HepG2 (cell line): ENCODE measurements at regions not wholly inside any gene's neighbourhood (a gene's known extent, or its start where the extent isn't known, plus 50 kb on each side); places are given as distances from the start of the nearest gene placed in this dataset.

Experiments
- ATAC-seq: fragments of 200-7000 bp; cut with Tn5 transposase; 3 replicates; pipeline ENCODE4 v1.9.1; 2020; ENCODE audit warnings: mild to moderate bottlenecking, moderate library complexity
- BruUV-seq: library from RNA; stranded (reverse); fragments of 400-500 nt; replicated peaks from 2 replicates; lab custom pipeline; 2021; lab: Mats Ljungman, UMichigan
- CTCF ChIA-PET: fragments of 300-600 bp; formaldehyde crosslinking; extraction: SDS; loops from one replicate; lab custom pipeline; 2021; ENCODE audit warnings: low total read pairs, inconsistent platforms, low intra/inter-chr PET ratio; lab: Yijun Ruan, JAX
- POLR2A ChIA-PET: fragments of 350-600 bp; sonication (Branson Sonifier 250); formaldehyde crosslinking; loops from one replicate; lab custom pipeline; 2020; ENCODE audit warnings: antibody characterized with exemption, inconsistent platforms; lab: Yijun Ruan, JAX
- DNase-seq: peaks from one replicate; pipeline ENCODE4 v3.0.0-alpha.2; 2015; ENCODE audit warnings: low spot score
- FAIRE-seq: peaks from 3 replicates; lab custom pipeline; 2011; peaks lifted over from hg19 to GRCh38; lab: Jason Lieb, UNC
- H2AFZ ChIP-seq: one replicate; pipeline ENCODE4 v1.6.1; 2011; ENCODE audit warnings: low read length, inconsistent platforms
- H3K27ac ChIP-seq: fragments of 300-600 bp; 3 replicates; pipeline ENCODE4 v1.8.0; 2011; ENCODE audit warnings: mixed run types, mild to moderate bottlenecking, mixed read lengths, low read length, inconsistent platforms; ENCODE audit not compliant: insufficient read depth; ENCODE audit errors: extremely low read length
- H3K27me3 ChIP-seq, 2 experiments: fragments of 200-600 bp in 1 of 2; 2 replicates in 1 of 2; 3 replicates in 1 of 2; pipeline versions ENCODE4 v1.6.0 to v1.8.0; 2011; ENCODE audit warnings: low read length in 2 of 2, mild to moderate bottlenecking in 2 of 2, moderate library complexity in 2 of 2, inconsistent platforms in 1 of 2; ENCODE audit not compliant: insufficient read depth in 2 of 2, control insufficient read depth in 1 of 2
- H3K36me3 ChIP-seq, 2 experiments: fragments of 200-600 bp in 1 of 2; replicated peaks in 1 of 2; 2 replicates in 1 of 2; 3 replicates in 1 of 2; pipeline versions ENCODE4 v1.5.1 to v1.8.0; 2011; ENCODE audit warnings: low read length in 2 of 2, inconsistent platforms in 1 of 2; ENCODE audit not compliant: insufficient read depth in 2 of 2, control insufficient read depth in 1 of 2
- H3K4me1 ChIP-seq: 2 replicates; pipeline ENCODE4 v1.5.1; 2012; ENCODE audit warnings: low read length, inconsistent platforms; ENCODE audit not compliant: insufficient read depth
- H3K4me2 ChIP-seq: 2 replicates; pipeline ENCODE4 v1.6.0; 2011; ENCODE audit warnings: low read depth, low read length, inconsistent platforms
- H3K4me3 ChIP-seq, 3 experiments: fragments of 200-600 bp in 1 of 3; sonication (generic), shearing (Covaris generic) in 1 of 3; replicated peaks in 1 of 3; 2 replicates each; pipeline ENCODE4 v1.5.1; 2011 to 2016; ENCODE audit warnings: low read length in 3 of 3, inconsistent platforms in 2 of 3, low read depth in 2 of 3, mild to moderate bottlenecking in 2 of 3, control low read depth in 1 of 3, mixed read lengths in 1 of 3; ENCODE audit not compliant: insufficient read depth in 1 of 3
- H3K79me2 ChIP-seq: one replicate; pipeline ENCODE4 v1.6.1; 2011; ENCODE audit warnings: low read length, inconsistent platforms; ENCODE audit not compliant: insufficient read depth
- H3K9ac ChIP-seq: 2 replicates; pipeline ENCODE4 v1.6.0; 2011; ENCODE audit warnings: mild to moderate bottlenecking, low read depth, low read length, inconsistent platforms; ENCODE audit not compliant: insufficient read depth
- H3K9me3 ChIP-seq: 2 replicates; pipeline ENCODE4 v1.5.1; 2012; ENCODE audit warnings: mild to moderate bottlenecking, low read length
- H4K20me1 ChIP-seq: 2 replicates; pipeline ENCODE4 v1.6.0; 2011; ENCODE audit warnings: inconsistent platforms, mild to moderate bottlenecking, low read length, moderate library complexity; ENCODE audit not compliant: insufficient read depth
- BORCS8-MEF2B ChIP-seq: sonication (generic); formaldehyde crosslinking; IDR thresholded peaks from 2 replicates; pipeline ENCODE4 v1.8.0; 2022; ENCODE audit warnings: mild to moderate bottlenecking, missing genetic modification reagents
- DNMT1 ChIP-seq: sonication (generic); formaldehyde crosslinking; IDR thresholded peaks from 2 replicates; pipeline ENCODE4 v1.5.1; 2020; ENCODE audit warnings: mild to moderate bottlenecking, missing genetic modification reagents
- KAT2B ChIP-seq: fragments of 150-350 bp; IDR thresholded peaks from 2 replicates; pipeline ENCODE4 v1.6.1; 2014; ENCODE audit warnings: low read depth, low read length, borderline replicate concordance
- MAFF ChIP-seq: IDR thresholded peaks from 2 replicates; pipeline ENCODE4 v1.6.1; 2011; ENCODE audit warnings: low read depth, low read length, improper control_type of control experiment
- MAFK ChIP-seq, 2 experiments: IDR thresholded peaks in 1 of 2; conservative IDR thresholded peaks in 1 of 2; 2 replicates each; pipeline ENCODE4 v1.6.1; 2011; ENCODE audit warnings: improper control_type of control experiment in 2 of 2, low read length in 2 of 2
- MYNN ChIP-seq: sonication (generic); formaldehyde crosslinking; IDR thresholded peaks from 2 replicates; pipeline ENCODE4 v1.4.0; 2020; ENCODE audit warnings: mild to moderate bottlenecking, low read depth, missing genetic modification reagents
- SAFB2 ChIP-seq: sonication (generic); formaldehyde crosslinking; IDR thresholded peaks from 2 replicates; pipeline ENCODE4 v1.5.1; 2020; ENCODE audit warnings: missing genetic modification reagents, low read depth, mild to moderate bottlenecking, borderline replicate concordance
- SMAD3 ChIP-seq: sonication (generic); formaldehyde crosslinking; IDR thresholded peaks from 2 replicates; pipeline ENCODE4 v1.4.0; 2020; ENCODE audit warnings: missing genetic modification reagents
- ZNF138 ChIP-seq: sonication (generic); formaldehyde crosslinking; IDR thresholded peaks from 2 replicates; pipeline ENCODE4 v1.5.0; 2020; ENCODE audit warnings: mild to moderate bottlenecking, low read depth, missing genetic modification reagents
- ZNF3 ChIP-seq: IDR thresholded peaks from 2 replicates; pipeline ENCODE4 v1.7.0; 2017; ENCODE audit warnings: inconsistent platforms
- ZNF550 ChIP-seq: sonication (generic); formaldehyde crosslinking; IDR thresholded peaks from 2 replicates; pipeline ENCODE4 v1.4.0; 2020; ENCODE audit warnings: mild to moderate bottlenecking, missing genetic modification reagents, borderline replicate concordance
- ZSCAN12 ChIP-seq: sonication (generic); formaldehyde crosslinking; IDR thresholded peaks from 2 replicates; pipeline ENCODE4 v1.9.0; 2021; ENCODE audit warnings: mild to moderate bottlenecking, missing genetic modification reagents
- WGBS: methylation state at CpG from one replicate; pipeline ENCODE4 v1.1.6; 2017; ENCODE audit warnings: low lambda C conversion rate; 5-methylcytosine and 5-hydroxymethylcytosine counted together
- in situ Hi-C: cut with HindIII; loops from 2 replicates; pipeline ENCODE4 v1.10.0; 2017; ENCODE audit warnings: low pct_unique_long_range_greater_than_20kb; ENCODE audit not compliant: extremely low pct_ligation_motif_present
- intact Hi-C: fragments of 100-400 bp; cut with micrococcal nuclease; formaldehyde crosslinking; loops from one replicate; pipeline ENCODE4 v1.10.0; 2022; ENCODE audit not compliant: unreplicated experiment
- TF ChIP-seq, protein P1 (sequence below): sonication (generic); formaldehyde crosslinking; IDR thresholded peaks from 2 replicates; pipeline ENCODE4 v1.5.0; 2020; ENCODE audit warnings: missing genetic modification reagents
- TF ChIP-seq, protein P2 (sequence below), 2 experiments: IDR thresholded peaks; 2 replicates each; pipeline ENCODE4 v1.6.1; 2011 to 2012; ENCODE audit warnings: low read length in 2 of 2, borderline replicate concordance in 1 of 2, low read depth in 1 of 2, mild to moderate bottlenecking in 1 of 2, moderate library complexity in 1 of 2
- TF ChIP-seq, protein P3 (sequence below): sonication (generic); formaldehyde crosslinking; IDR thresholded peaks from 2 replicates; pipeline ENCODE4 v1.4.0; 2020; ENCODE audit warnings: low read depth, mild to moderate bottlenecking, missing genetic modification reagents

DNA sequence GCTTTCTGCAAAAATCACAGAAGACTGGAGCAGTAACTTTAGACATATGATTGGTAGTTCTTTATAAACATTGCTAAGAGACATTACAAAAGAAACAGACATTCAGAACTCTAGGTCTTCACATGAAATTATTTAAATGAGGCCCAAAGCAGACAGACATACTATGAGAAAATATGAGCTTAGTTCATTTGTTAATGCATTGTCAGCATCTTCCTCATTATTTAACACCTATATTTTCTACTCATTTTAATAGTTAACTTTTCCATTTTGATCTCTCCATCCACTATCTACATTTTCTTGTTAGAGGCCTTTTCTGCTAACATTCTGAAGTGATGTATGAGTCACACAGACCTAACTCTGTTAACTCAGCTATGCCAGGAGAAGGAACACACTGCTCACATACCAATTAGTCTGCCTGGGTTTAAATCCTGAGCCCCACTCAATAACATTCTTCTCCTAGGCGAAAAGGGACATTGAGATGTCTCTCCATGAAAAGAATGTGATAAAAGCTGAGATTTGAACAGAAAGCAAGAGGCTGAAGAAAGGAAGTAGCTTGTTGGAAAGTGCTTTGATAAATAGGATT, 400.3 kb upstream of the PKDCC start:
- Histone ChIP-seq H3K9ac (no peak overlapping the region), H3K36me3 (no peaks in the 10 kb centered on the region), H3K27me3 (no peaks in the 10 kb centered on the region), H3K27ac (no peak overlapping the region), H3K4me2 (no peak overlapping the region), H4K20me1 (no peaks in the 10 kb centered on the region), H3K4me3 (no peak overlapping the region), H3K9me3 (no peaks in the 10 kb centered on the region), H2AFZ (no peak overlapping the region), H3K4me1 (no peaks in the 10 kb centered on the region), H3K79me2 (no peaks in the 10 kb centered on the region)
- ChIA-PET CTCF (no interaction called here), POLR2A (no interaction called here)
- no TSS peak for BruUV-seq
- in situ Hi-C loops, result no loop called here
- FAIRE-seq, result no peak
- DNase-seq, result no peak
- 0% methylated on average over 1 of the region's 1 CpG for WGBS
- intact Hi-C loops, result no loop called here
- no peak for ATAC-seq
- TF ChIP-seq ZNF550 (CRISPR knock-in tag) (no peak), KAT2B (no peak), SMAD3 (CRISPR knock-in tag) (no peak), DNMT1 (CRISPR knock-in tag) (no peak), ZNF3 (no peak), MAFF (peak; percentile 56), BORCS8-MEF2B (CRISPR knock-in tag) (no peak), MAFK (conservative IDR thresholded peaks at IDR 0.05 in 1 of 2, IDR thresholded peaks at IDR 0.05 in 1 of 2; ENCODE audit: low read length in 2 of 2) (peak; percentile 69 to 85), SAFB2 (CRISPR knock-in tag) (no peak), MYNN (CRISPR knock-in tag) (no peak), ZSCAN12 (CRISPR knock-in tag) (no peak), ZNF138 (CRISPR knock-in tag) (no peak)
- TF ChIP-seq, protein P1, sequence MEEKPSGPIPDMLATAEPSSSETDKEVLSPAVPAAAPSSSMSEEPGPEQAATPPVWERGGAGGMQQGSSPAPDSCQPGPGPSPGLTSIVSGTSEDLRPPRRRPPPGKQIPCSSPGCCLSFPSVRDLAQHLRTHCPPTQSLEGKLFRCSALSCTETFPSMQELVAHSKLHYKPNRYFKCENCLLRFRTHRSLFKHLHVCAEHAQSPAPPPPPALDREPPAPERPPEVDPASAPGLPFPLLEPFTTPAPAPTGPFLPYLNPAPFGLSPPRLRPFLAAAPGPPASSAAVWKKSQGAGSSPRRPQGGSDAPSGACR (CRISPR knock-in tag), result no peak
- TF ChIP-seq, protein P2, sequence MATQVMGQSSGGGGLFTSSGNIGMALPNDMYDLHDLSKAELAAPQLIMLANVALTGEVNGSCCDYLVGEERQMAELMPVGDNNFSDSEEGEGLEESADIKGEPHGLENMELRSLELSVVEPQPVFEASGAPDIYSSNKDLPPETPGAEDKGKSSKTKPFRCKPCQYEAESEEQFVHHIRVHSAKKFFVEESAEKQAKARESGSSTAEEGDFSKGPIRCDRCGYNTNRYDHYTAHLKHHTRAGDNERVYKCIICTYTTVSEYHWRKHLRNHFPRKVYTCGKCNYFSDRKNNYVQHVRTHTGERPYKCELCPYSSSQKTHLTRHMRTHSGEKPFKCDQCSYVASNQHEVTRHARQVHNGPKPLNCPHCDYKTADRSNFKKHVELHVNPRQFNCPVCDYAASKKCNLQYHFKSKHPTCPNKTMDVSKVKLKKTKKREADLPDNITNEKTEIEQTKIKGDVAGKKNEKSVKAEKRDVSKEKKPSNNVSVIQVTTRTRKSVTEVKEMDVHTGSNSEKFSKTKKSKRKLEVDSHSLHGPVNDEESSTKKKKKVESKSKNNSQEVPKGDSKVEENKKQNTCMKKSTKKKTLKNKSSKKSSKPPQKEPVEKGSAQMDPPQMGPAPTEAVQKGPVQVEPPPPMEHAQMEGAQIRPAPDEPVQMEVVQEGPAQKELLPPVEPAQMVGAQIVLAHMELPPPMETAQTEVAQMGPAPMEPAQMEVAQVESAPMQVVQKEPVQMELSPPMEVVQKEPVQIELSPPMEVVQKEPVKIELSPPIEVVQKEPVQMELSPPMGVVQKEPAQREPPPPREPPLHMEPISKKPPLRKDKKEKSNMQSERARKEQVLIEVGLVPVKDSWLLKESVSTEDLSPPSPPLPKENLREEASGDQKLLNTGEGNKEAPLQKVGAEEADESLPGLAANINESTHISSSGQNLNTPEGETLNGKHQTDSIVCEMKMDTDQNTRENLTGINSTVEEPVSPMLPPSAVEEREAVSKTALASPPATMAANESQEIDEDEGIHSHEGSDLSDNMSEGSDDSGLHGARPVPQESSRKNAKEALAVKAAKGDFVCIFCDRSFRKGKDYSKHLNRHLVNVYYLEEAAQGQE (IDR thresholded peaks at IDR 0.05; ENCODE audit: borderline replicate concordance in 1 of 2, low read depth in 1 of 2, low read length in 2 of 2), result no peak
- TF ChIP-seq, protein P3, sequence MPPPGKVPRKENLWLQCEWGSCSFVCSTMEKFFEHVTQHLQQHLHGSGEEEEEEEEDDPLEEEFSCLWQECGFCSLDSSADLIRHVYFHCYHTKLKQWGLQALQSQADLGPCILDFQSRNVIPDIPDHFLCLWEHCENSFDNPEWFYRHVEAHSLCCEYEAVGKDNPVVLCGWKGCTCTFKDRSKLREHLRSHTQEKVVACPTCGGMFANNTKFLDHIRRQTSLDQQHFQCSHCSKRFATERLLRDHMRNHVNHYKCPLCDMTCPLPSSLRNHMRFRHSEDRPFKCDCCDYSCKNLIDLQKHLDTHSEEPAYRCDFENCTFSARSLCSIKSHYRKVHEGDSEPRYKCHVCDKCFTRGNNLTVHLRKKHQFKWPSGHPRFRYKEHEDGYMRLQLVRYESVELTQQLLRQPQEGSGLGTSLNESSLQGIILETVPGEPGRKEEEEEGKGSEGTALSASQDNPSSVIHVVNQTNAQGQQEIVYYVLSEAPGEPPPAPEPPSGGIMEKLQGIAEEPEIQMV (CRISPR knock-in tag), result no peak
